ENCODE measurements at regions not wholly inside any gene's neighbourhood (a gene's known extent, or its start where the extent isn't known, plus 50 kb on each side); places are given as distances from the start of the nearest gene placed in this dataset.

DNA sequence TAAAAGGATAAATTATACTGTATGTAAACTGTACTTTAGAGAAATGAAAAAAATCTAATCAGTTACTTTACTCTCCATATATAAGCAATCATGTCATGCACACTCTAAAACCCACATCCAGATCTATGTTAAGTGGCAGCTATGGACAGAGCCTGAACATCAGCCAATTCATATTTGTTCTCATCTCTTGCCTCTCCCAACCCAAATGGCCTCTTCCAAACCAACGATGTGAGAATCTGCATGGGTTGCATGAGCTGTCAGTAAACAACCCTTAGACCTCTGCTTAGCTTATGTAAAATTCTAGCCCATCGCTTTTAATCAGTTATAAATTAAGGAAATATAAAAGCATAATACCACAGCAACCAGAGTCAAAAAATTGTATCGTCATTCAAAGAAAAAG is 288.7 kb upstream of the INTU start:
- in situ Hi-C loops (cut with MboI; ENCODE audit: low sequenced_read_pairs in 4 of 4) = no loop called here
- TF ChIP-seq, protein P1, sequence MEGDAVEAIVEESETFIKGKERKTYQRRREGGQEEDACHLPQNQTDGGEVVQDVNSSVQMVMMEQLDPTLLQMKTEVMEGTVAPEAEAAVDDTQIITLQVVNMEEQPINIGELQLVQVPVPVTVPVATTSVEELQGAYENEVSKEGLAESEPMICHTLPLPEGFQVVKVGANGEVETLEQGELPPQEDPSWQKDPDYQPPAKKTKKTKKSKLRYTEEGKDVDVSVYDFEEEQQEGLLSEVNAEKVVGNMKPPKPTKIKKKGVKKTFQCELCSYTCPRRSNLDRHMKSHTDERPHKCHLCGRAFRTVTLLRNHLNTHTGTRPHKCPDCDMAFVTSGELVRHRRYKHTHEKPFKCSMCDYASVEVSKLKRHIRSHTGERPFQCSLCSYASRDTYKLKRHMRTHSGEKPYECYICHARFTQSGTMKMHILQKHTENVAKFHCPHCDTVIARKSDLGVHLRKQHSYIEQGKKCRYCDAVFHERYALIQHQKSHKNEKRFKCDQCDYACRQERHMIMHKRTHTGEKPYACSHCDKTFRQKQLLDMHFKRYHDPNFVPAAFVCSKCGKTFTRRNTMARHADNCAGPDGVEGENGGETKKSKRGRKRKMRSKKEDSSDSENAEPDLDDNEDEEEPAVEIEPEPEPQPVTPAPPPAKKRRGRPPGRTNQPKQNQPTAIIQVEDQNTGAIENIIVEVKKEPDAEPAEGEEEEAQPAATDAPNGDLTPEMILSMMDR (IDR thresholded peaks at IDR 0.05 in 4 of 5, conservative IDR thresholded peaks at IDR 0.05 in 1 of 5) = no peak
- TF ChIP-seq POLR2A (IDR thresholded peaks at IDR 0.05) = no peak
- no peaks in the 10 kb centered on the region for H3K36me3 ChIP-seq
- no peak for ATAC-seq
- H3K27me3 ChIP-seq = no peaks in the 10 kb centered on the region
- DNase-seq = no peak
- H3K9me3 ChIP-seq = no peaks in the 10 kb centered on the region
- intact Hi-C loops (cut with DNase I; ENCODE audit: low total_unique reads) = no loop called here
- H3K27ac ChIP-seq = no peak overlapping the region
- no peaks in the 10 kb centered on the region for H3K4me1 ChIP-seq
- no peak overlapping the region for H3K4me3 ChIP-seq

DNA sequence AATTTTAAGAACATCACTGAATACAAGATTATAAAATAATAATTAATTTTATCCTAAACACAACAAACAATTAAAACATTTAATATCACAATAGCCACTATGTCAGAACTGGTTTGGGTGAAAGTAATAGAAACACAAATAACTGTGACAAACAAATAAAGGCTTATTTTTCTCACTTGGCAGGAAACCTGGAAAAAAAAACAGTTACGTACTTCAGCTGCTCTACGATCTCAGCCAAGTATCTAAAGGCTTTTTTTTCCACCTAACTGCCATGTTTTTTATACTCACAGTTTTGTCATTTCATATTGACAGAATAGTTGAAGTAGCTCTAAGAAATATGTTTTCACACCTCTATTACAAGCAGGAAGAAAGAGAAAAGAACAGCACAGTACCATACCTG is 284.8 kb upstream of the INTU start:
- H3K9me3 ChIP-seq = peaks cover 0 to 3% (median 0%) of the 10 kb centered on the region in 3 donors
- no peak overlapping the region for H3K27ac ChIP-seq
- H3K27me3 ChIP-seq = no peaks in the 10 kb centered on the region
- no peaks in the 10 kb centered on the region for H3K4me1 ChIP-seq
- in situ Hi-C loops (cut with MboI; ENCODE audit: low sequenced_read_pairs in 4 of 4) = no loop called here
- intact Hi-C loops (cut with DNase I; ENCODE audit: low total_unique reads) = no loop called here
- ATAC-seq (no peak), DNase-seq (no peak)
- no peak for TF ChIP-seq POLR2A (IDR thresholded peaks at IDR 0.05)
- TF ChIP-seq, protein P1 (IDR thresholded peaks at IDR 0.05 in 4 of 5, conservative IDR thresholded peaks at IDR 0.05 in 1 of 5) = no peak
- no peaks in the 10 kb centered on the region for H3K36me3 ChIP-seq
- no peak overlapping the region for H3K4me3 ChIP-seq

DNA sequence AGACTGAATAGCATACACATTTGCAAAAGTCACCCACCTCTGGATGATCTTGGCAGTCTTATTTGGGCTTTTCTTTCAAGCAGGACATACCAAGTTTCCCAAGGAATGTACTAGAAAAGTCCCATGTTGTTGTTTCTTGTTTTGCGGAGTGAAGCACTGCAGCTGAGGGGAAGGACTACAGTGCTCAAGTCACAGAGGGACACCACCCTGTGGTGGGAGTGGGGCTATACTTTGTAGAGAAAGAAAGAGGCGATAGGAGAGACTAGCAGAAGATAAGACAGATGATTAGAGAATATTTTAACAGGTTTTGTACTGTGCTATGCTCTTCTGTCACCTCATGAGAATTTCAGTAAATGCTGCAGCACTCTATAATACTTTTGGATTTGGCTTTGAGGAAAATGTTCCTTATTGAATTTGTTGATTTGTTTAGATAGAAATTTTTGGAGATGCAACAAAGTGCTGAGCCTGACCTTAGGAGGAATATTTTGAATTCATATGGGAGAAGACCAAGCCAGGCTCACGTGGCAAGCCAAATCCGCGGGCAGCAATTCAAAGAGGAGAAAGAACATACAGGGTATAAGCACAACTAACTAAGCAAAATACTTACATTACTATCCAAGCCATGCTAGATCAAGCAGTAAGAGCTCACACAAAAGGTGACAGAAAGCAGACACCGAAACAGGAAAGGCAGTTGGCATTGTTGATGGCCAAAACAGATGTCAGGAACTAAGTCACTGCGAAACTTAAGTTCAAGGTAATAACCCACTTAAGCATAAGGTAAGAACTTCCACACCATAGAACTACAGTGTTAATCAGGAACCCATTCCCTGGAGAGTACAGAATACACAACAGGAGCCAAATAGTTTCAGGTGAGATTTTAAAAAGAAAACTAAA is 280.3 kb upstream of the INTU start:
- intact Hi-C loops (cut with DNase I; ENCODE audit: low total_unique reads) (no loop called here), in situ Hi-C loops (cut with MboI; ENCODE audit: low sequenced_read_pairs in 4 of 4) (no loop called here)
- no peaks in the 10 kb centered on the region for H3K27me3 ChIP-seq
- H3K4me3 ChIP-seq = no peak overlapping the region
- TF ChIP-seq, protein P1 (IDR thresholded peaks at IDR 0.05 in 4 of 5, conservative IDR thresholded peaks at IDR 0.05 in 1 of 5) = no peak
- no peak for TF ChIP-seq POLR2A (IDR thresholded peaks at IDR 0.05)
- ATAC-seq (no peak), DNase-seq (no peak)
- H3K4me1 ChIP-seq = no peaks in the 10 kb centered on the region
- H3K9me3 ChIP-seq = peaks cover 0 to 3% (median 0%) of the 10 kb centered on the region in 3 donors
- H3K27ac ChIP-seq = no peak overlapping the region
- H3K36me3 ChIP-seq = no peaks in the 10 kb centered on the region

DNA sequence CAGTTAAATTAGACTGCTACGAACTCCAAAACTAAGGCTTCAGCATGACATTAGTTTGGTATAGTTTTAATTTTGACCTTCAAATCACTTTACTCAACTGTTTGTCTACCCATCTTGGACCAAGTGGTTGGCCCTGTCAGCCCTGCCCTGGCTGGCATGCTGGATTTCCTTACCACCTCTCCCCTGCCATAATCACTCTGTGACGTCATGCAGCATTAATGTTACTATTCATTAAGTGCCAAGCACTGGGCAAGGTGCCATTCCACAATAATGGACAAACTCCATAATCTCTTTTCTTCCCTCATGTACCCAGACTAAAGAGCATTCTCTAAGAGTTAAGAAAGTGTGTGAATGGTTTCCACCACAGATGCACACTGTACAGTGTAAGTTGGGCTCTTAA is 277.0 kb upstream of the INTU start:
- no peak overlapping the region for H3K27ac ChIP-seq
- in situ Hi-C loops (cut with MboI; ENCODE audit: low sequenced_read_pairs in 4 of 4) (no loop called here), intact Hi-C loops (cut with DNase I; ENCODE audit: low total_unique reads) (no loop called here)
- TF ChIP-seq, protein P1 (IDR thresholded peaks at IDR 0.05 in 4 of 5, conservative IDR thresholded peaks at IDR 0.05 in 1 of 5) = no peak
- no peak for TF ChIP-seq POLR2A (IDR thresholded peaks at IDR 0.05)
- no peak overlapping the region for H3K4me3 ChIP-seq
- H3K9me3 ChIP-seq = no peaks in the 10 kb centered on the region
- ATAC-seq (no peak), DNase-seq (no peak)
- no peaks in the 10 kb centered on the region for H3K4me1 ChIP-seq
- no peaks in the 10 kb centered on the region for H3K36me3 ChIP-seq
- no peaks in the 10 kb centered on the region for H3K27me3 ChIP-seq
